ENCODE measurements at regions not wholly inside any gene's neighbourhood (a gene's known extent, or its start where the extent isn't known, plus 50 kb on each side); places are given as distances from the start of the nearest gene placed in this dataset.

GRCh38 chr15:31555022-31555421, 228.4 kb downstream of the KLF13 start:
- DNase-seq (ENCODE audit: extremely low spot score, unreplicated experiment) = no peak
- H3K36me3 Mint-ChIP-seq (ENCODE audit: unreplicated experiment) = no peaks in the 10 kb centered on the region
- H3K27me3 Mint-ChIP-seq (ENCODE audit: unreplicated experiment) = no peaks in the 10 kb centered on the region
- H3K4me1 Mint-ChIP-seq (ENCODE audit: unreplicated experiment) = no peaks in the 10 kb centered on the region
- no peak overlapping the region for H3K27ac Mint-ChIP-seq (ENCODE audit: unreplicated experiment)
- H3K4me3 Mint-ChIP-seq (ENCODE audit: unreplicated experiment) = no peak overlapping the region
- TF ChIP-seq CTCF (IDR thresholded peaks at IDR 0.05) = no peak
- no peaks in the 10 kb centered on the region for H3K9me3 Mint-ChIP-seq (ENCODE audit: unreplicated experiment)

GRCh38 chr15:31556494-31557150, 230.0 kb downstream of the KLF13 start:
- DNase-seq (ENCODE audit: extremely low spot score, unreplicated experiment) = no peak
- TF ChIP-seq CTCF (IDR thresholded peaks at IDR 0.05) = no peak
- Mint-ChIP-seq H3K4me3 (ENCODE audit: unreplicated experiment) (no peak overlapping the region), H3K27ac (ENCODE audit: unreplicated experiment) (no peak overlapping the region), H3K9me3 (ENCODE audit: unreplicated experiment) (no peaks in the 10 kb centered on the region), H3K27me3 (ENCODE audit: unreplicated experiment) (peaks cover 7% of the 10 kb centered on the region), H3K36me3 (ENCODE audit: unreplicated experiment) (no peaks in the 10 kb centered on the region), H3K4me1 (ENCODE audit: unreplicated experiment) (no peaks in the 10 kb centered on the region)

GRCh38 chr15:31557899-31558298, 231.3 kb downstream of the KLF13 start:
- no peaks in the 10 kb centered on the region for H3K4me1 Mint-ChIP-seq (ENCODE audit: unreplicated experiment)
- no peak for TF ChIP-seq CTCF (IDR thresholded peaks at IDR 0.05)
- no peak overlapping the region for H3K27ac Mint-ChIP-seq (ENCODE audit: unreplicated experiment)
- no peak for DNase-seq (ENCODE audit: extremely low spot score, unreplicated experiment)
- H3K36me3 Mint-ChIP-seq (ENCODE audit: unreplicated experiment) = no peaks in the 10 kb centered on the region
- H3K9me3 Mint-ChIP-seq (ENCODE audit: unreplicated experiment) = no peaks in the 10 kb centered on the region
- H3K27me3 Mint-ChIP-seq (ENCODE audit: unreplicated experiment) = peaks cover 7% of the 10 kb centered on the region
- no peak overlapping the region for H3K4me3 Mint-ChIP-seq (ENCODE audit: unreplicated experiment)

GRCh38 chr15:31558840-31559239, 232.2 kb downstream of the KLF13 start:
- H3K36me3 Mint-ChIP-seq (ENCODE audit: unreplicated experiment) = no peaks in the 10 kb centered on the region
- H3K9me3 Mint-ChIP-seq (ENCODE audit: unreplicated experiment) = no peaks in the 10 kb centered on the region
- TF ChIP-seq CTCF (IDR thresholded peaks at IDR 0.05) = no peak
- no peaks in the 10 kb centered on the region for H3K4me1 Mint-ChIP-seq (ENCODE audit: unreplicated experiment)
- peaks cover 7% of the 10 kb centered on the region for H3K27me3 Mint-ChIP-seq (ENCODE audit: unreplicated experiment)
- H3K27ac Mint-ChIP-seq (ENCODE audit: unreplicated experiment) = no peak overlapping the region
- no peak for DNase-seq (ENCODE audit: extremely low spot score, unreplicated experiment)
- H3K4me3 Mint-ChIP-seq (ENCODE audit: unreplicated experiment) = no peak overlapping the region

- peaks cover 7% of the 10 kb centered on the region for H3K27me3 Mint-ChIP-seq (ENCODE audit: unreplicated experiment)
- no peak for DNase-seq (ENCODE audit: extremely low spot score, unreplicated experiment)
These were observed 233.2 kb downstream of the KLF13 start for GRCh38 chr15:31559786-31560185.

More at GRCh38 chr15:31559786-31560185, 233.2 kb downstream of the KLF13 start:
- Mint-ChIP-seq H3K9me3 (ENCODE audit: unreplicated experiment) (no peaks in the 10 kb centered on the region), H3K4me3 (ENCODE audit: unreplicated experiment) (no peak overlapping the region), H3K27ac (ENCODE audit: unreplicated experiment) (no peak overlapping the region), H3K36me3 (ENCODE audit: unreplicated experiment) (no peaks in the 10 kb centered on the region), H3K4me1 (ENCODE audit: unreplicated experiment) (no peaks in the 10 kb centered on the region)
- TF ChIP-seq CTCF (IDR thresholded peaks at IDR 0.05) = no peak
